ENCODE measurements at regions not wholly inside any gene's neighbourhood (a gene's known extent, or its start where the extent isn't known, plus 50 kb on each side); places are given as distances from the start of the nearest gene placed in this dataset.

GRCh38 chr13:26934096-26934495 is 173.5 kb upstream of the GPR12 start:
- H3K4me3 ChIP-seq (replicated peaks; ENCODE audit: low read depth, low read length): no peak overlapping the region
- no peak for DNase-seq (ENCODE audit: low read depth)
- TF ChIP-seq CTCF (IDR thresholded peaks at IDR 0.05; ENCODE audit: low read length, missing control alignments): no peak

GRCh38 chr13:26932465-26932864 is 171.9 kb upstream of the GPR12 start:
- no peak overlapping the region for H3K4me3 ChIP-seq (replicated peaks; ENCODE audit: low read depth, low read length)
- TF ChIP-seq CTCF (IDR thresholded peaks at IDR 0.05; ENCODE audit: low read length, missing control alignments): no peak
- no peak for DNase-seq (ENCODE audit: low read depth)

GRCh38 chr13:26929971-26930730 is 169.6 kb upstream of the GPR12 start:
- peak; percentile 71 for DNase-seq (ENCODE audit: low read depth)
- TF ChIP-seq CTCF (IDR thresholded peaks at IDR 0.05; ENCODE audit: low read length, missing control alignments): peak; percentile 91
- H3K4me3 ChIP-seq (replicated peaks; ENCODE audit: low read depth, low read length): no peak overlapping the region

GRCh38 chr13:26927511-26927910 is 166.9 kb upstream of the GPR12 start:
- TF ChIP-seq CTCF (IDR thresholded peaks at IDR 0.05; ENCODE audit: low read length, missing control alignments): no peak
- DNase-seq (ENCODE audit: low read depth): no peak
- H3K4me3 ChIP-seq (replicated peaks; ENCODE audit: low read depth, low read length): no peak overlapping the region

GRCh38 chr13:26926371-26926770 is 165.8 kb upstream of the GPR12 start:
- no peak overlapping the region for H3K4me3 ChIP-seq (replicated peaks; ENCODE audit: low read depth, low read length)
- TF ChIP-seq CTCF (IDR thresholded peaks at IDR 0.05; ENCODE audit: low read length, missing control alignments): no peak
- no peak for DNase-seq (ENCODE audit: low read depth)

GRCh38 chr13:26923824-26924605 is 163.4 kb upstream of the GPR12 start:
- peak; percentile 80 for DNase-seq (ENCODE audit: low read depth)
- H3K4me3 ChIP-seq (replicated peaks; ENCODE audit: low read depth, low read length): no peak overlapping the region
- no peak for TF ChIP-seq CTCF (IDR thresholded peaks at IDR 0.05; ENCODE audit: low read length, missing control alignments)

Measured in fibroblast of pulmonary artery (primary cell).